HFFc6 (cell line): ENCODE measurements at regions not wholly inside any gene's neighbourhood (a gene's known extent, or its start where the extent isn't known, plus 50 kb on each side); places are given as distances from the start of the nearest gene placed in this dataset.
"Not testable (repeated sequence)": the region's sequence is repeated elsewhere in the genome, so short reads cannot be mapped to it uniquely, and the experiment has no call there.

ENCODE experiments used
- DNase-seq: peaks from one replicate; pipeline ENCODE4 v3.0.0-alpha.2; 2018
- H3K27ac Mint-ChIP-seq: 2 replicates; pipeline ENCODE4 v1.8.0; 2020; ENCODE audit warnings: mild to moderate bottlenecking, mixed read lengths
- H3K27me3 Mint-ChIP-seq: 2 replicates; pipeline ENCODE4 v1.8.0; 2021; ENCODE audit warnings: mild to moderate bottlenecking, moderate library complexity, mixed read lengths; ENCODE audit not compliant: insufficient read depth
- H3K36me3 Mint-ChIP-seq: 2 replicates; pipeline ENCODE4 v1.8.0; 2021; ENCODE audit warnings: low read depth, mixed read lengths
- H3K4me1 Mint-ChIP-seq: 2 replicates; pipeline ENCODE4 v1.8.0; 2020; ENCODE audit warnings: low read depth, mixed read lengths
- H3K4me3 Mint-ChIP-seq: 2 replicates; pipeline ENCODE4 v1.8.0; 2020; ENCODE audit warnings: mild to moderate bottlenecking, moderate library complexity, mixed read lengths
- H3K9me3 Mint-ChIP-seq: 2 replicates; pipeline ENCODE4 v1.8.0; 2020; ENCODE audit warnings: mild to moderate bottlenecking, mixed read lengths
- TF ChIP-seq, protein P1 (sequence below): fragments of 200-600 bp; sonication (generic); IDR thresholded peaks from 2 replicates; pipeline ENCODE4 v1.5.0; 2021; ENCODE audit warnings: antibody characterized with exemption, mild to moderate bottlenecking

DNA sequence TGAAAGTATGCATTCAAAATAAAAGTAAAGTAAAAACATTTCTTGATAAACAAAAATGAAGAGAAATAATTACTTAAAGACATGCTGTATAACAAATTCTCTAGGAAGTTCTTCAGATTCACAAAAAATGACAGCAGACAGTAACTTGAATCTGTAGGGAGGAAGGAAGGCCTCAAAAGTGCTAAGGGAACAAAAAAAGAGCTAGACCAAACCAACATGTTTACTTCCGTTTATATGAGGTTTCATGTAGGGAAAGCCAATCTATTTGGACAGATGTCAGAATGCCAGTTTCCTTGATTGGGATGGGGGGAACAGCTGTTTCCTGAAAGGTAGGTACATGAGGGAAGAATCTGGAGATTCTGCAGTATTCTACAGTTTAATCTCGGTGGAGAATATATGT is 1244.5 kb downstream of the RPIA start:
- H3K4me3 Mint-ChIP-seq, H3K27ac Mint-ChIP-seq, DNase-seq, H3K36me3 Mint-ChIP-seq, H3K9me3 Mint-ChIP-seq, H3K27me3 Mint-ChIP-seq: not testable (repeated sequence)
- H3K4me1 Mint-ChIP-seq = peaks cover 19% of the 10 kb centered on the region

DNA sequence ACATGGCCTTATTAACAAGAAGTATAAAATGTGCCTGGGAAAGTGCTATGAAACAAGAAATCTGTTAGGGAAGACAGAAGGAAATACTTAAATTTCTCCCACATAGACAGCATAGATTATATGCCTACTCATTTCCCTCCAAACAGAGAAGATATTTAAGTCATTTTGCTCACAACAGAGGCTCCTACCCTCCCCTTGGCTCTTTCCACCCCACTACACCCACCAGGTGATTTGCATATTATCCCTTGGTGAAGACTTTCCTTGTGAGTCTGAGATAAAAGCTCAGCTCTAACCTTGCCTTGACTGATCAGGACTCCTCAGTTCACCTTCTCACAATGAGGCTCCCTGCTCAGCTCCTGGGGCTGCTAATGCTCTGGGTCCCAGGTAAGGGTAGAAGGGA is 1245.1 kb downstream of the RPIA start:
- DNase-seq, H3K27me3 Mint-ChIP-seq, H3K9me3 Mint-ChIP-seq, H3K4me3 Mint-ChIP-seq, H3K27ac Mint-ChIP-seq, H3K36me3 Mint-ChIP-seq: not testable (repeated sequence)
- H3K4me1 Mint-ChIP-seq = peaks cover 19% of the 10 kb centered on the region

DNA sequence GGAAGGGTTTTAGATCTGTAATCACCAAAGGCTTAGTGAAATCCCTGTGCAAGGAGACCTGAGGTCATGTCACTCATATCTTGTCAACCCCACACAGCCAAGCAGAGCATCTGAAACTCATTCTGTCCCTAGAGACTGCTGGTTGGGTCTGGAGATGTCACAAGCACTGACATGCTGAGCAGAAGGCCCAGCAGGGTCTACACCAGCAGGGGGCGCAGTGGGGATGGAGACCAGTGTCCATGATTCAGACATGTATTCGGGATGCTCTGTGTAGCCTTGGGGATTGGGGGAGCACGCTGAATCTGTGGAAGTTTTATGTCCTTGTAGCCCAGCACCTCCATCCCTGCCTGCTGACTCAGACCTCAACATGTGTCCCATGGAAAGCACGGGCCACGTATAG is 1247.3 kb downstream of the RPIA start:
- TF ChIP-seq, protein P1, sequence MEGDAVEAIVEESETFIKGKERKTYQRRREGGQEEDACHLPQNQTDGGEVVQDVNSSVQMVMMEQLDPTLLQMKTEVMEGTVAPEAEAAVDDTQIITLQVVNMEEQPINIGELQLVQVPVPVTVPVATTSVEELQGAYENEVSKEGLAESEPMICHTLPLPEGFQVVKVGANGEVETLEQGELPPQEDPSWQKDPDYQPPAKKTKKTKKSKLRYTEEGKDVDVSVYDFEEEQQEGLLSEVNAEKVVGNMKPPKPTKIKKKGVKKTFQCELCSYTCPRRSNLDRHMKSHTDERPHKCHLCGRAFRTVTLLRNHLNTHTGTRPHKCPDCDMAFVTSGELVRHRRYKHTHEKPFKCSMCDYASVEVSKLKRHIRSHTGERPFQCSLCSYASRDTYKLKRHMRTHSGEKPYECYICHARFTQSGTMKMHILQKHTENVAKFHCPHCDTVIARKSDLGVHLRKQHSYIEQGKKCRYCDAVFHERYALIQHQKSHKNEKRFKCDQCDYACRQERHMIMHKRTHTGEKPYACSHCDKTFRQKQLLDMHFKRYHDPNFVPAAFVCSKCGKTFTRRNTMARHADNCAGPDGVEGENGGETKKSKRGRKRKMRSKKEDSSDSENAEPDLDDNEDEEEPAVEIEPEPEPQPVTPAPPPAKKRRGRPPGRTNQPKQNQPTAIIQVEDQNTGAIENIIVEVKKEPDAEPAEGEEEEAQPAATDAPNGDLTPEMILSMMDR = peak; percentile 50
- H3K4me3 Mint-ChIP-seq, DNase-seq, H3K27me3 Mint-ChIP-seq, H3K27ac Mint-ChIP-seq, H3K36me3 Mint-ChIP-seq, H3K9me3 Mint-ChIP-seq: not testable (repeated sequence)
- H3K4me1 Mint-ChIP-seq = peaks cover 19% of the 10 kb centered on the region

DNA sequence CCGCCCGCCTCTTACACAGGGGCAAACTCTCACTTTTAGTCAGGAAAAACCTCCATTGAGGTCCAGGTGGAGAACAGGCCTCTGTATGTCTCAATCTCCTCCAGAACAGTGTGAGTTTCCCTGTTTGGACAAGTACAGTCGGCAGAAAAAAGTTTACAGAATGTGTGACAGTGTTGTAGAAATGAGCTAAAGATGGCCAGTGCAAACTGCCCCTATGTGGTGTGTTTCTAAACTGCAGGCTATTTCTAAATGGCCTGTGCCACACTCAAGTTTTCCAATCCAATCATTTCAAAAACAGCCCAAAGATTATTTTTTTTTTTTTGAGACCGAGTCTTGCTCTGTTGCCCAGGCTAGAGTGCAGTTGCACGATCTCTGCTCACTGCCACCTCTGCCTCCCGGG is 1252.8 kb downstream of the RPIA start:
- not testable (repeated sequence) for H3K4me1 Mint-ChIP-seq, H3K36me3 Mint-ChIP-seq, H3K27me3 Mint-ChIP-seq, H3K4me3 Mint-ChIP-seq, H3K9me3 Mint-ChIP-seq, DNase-seq, H3K27ac Mint-ChIP-seq

DNA sequence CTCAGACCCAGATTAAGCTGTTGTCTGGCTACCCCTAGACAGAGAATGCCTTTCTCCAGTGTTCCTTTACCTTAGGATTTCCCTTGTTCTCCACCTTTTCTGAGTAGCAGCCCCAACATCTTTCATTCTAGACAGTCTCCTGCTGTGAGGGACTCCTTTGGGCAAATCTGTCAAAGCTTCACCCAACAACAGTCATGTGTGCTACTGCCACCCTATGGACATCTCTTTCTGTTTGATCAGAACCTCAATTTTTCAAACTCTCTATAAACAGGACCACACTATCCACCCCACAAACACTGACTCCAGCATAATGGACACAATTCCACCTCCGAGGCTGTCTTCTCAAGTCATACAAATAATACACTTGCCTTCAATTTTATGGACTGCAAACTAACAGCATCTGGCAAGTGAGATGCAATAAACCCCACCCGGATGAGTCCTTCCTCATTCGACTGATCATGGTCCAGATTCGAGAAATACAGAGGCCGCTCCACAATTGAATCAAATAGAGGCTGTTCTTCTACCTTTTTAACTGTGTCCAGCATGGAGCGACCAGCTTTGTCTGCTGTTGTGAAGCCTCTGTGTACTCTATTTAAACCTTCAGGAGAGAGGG is 1253.6 kb downstream of the RPIA start:
- H3K27ac Mint-ChIP-seq, H3K9me3 Mint-ChIP-seq: not testable (repeated sequence)

DNA sequence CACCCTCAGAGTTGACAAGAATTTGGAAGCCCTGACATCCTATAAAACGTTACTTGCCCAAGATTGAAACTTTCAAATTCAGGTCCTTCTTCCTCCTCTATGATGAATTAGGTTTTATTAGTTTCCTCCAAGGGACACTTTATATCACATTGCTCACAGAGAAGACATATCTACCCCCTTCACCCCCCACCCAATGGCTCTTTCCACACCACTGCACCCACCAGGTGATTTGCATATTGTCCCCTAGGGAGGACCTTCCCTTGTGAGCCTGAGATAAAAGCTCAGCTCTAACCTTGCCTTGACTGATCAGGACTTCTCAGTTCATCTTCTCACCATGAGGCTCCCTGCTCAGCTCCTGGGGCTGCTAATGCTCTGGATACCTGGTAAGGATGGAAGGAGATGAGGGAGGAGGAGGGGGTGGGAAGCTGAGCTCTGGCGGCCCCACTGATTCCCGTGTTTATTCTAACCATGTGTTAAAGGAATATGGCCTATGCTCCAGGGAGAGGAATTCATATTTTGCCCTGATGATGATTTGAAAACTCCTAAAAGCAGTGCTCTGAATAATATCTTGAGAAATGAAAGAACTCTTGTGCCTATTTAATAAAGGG is 1255.8 kb downstream of the RPIA start:
- H3K36me3 Mint-ChIP-seq, H3K9me3 Mint-ChIP-seq, H3K27ac Mint-ChIP-seq, H3K27me3 Mint-ChIP-seq, H3K4me3 Mint-ChIP-seq, H3K4me1 Mint-ChIP-seq, DNase-seq: not testable (repeated sequence)

More for the DNA sequence above, 1253.6 kb downstream of the RPIA start:
- not testable (repeated sequence) for H3K36me3 Mint-ChIP-seq, H3K27me3 Mint-ChIP-seq, H3K4me3 Mint-ChIP-seq, DNase-seq, H3K4me1 Mint-ChIP-seq

DNA sequence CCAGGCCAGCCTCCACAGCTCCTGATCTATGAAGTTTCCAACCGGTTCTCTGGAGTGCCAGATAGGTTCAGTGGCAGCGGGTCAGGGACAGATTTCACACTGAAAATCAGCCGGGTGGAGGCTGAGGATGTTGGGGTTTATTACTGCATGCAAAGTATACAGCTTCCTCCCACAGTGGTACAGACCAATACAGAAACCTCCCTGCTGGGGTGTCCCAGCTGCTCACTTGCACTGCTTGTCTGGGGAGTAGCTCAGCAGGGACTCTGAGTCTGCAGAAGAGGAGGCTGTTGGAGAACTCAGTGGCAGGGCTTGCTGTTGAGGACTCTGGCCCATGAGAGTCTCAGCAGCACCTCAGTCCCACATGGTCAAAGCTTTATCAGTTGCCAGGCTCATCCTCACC is 1256.6 kb downstream of the RPIA start:
- not testable (repeated sequence) for H3K36me3 Mint-ChIP-seq, H3K4me3 Mint-ChIP-seq, H3K9me3 Mint-ChIP-seq, DNase-seq, H3K27ac Mint-ChIP-seq, H3K4me1 Mint-ChIP-seq, H3K27me3 Mint-ChIP-seq

DNA sequence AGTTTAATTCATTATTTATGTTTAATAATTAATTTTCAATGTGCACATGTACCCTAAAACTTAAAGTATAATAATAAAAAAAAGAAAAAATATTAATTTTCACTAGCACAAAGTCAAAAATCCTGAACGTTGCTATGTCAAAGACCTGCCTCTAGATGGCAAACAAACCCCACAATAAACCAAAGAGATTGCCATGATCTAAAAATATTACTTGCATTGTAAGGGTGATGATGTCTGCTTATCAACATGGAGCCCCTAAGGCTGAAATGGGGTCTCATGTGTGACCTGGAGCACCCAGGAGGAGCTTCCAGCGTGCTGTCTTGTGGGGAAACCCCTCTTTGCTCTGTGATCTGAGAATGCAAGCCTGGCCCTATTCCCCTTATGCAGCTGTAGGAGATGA is 1259.3 kb downstream of the RPIA start:
- not testable (repeated sequence) for H3K36me3 Mint-ChIP-seq

DNA sequence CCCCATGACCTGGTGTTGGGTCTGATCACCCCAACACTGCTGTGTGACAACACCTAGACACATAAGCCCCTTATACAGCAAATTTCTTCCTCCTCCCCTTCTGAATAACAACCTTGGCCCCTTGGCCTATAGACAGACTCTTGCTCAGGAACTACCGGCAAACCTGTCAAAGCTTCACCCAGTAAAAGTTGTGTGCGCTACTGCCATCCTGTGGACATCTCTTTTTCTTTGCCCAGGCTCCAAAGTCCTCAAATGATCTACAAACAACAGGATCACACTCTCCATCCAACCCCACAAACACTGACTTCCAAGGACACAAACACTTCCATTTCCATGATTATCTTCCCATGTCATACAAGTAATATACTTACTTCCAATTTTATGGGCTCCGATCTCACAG is 1265.8 kb downstream of the RPIA start:
- not testable (repeated sequence) for H3K4me3 Mint-ChIP-seq, H3K27ac Mint-ChIP-seq, H3K4me1 Mint-ChIP-seq, H3K27me3 Mint-ChIP-seq, H3K36me3 Mint-ChIP-seq, H3K9me3 Mint-ChIP-seq
- TF ChIP-seq, protein P1 = peak; percentile 48; the same call in 1 of the 2 replicates
- DNase-seq = peak; percentile 9

More for the DNA sequence above, 1259.3 kb downstream of the RPIA start:
- not testable (repeated sequence) for H3K4me3 Mint-ChIP-seq, H3K27me3 Mint-ChIP-seq, DNase-seq, H3K27ac Mint-ChIP-seq, H3K9me3 Mint-ChIP-seq, H3K4me1 Mint-ChIP-seq

DNA sequence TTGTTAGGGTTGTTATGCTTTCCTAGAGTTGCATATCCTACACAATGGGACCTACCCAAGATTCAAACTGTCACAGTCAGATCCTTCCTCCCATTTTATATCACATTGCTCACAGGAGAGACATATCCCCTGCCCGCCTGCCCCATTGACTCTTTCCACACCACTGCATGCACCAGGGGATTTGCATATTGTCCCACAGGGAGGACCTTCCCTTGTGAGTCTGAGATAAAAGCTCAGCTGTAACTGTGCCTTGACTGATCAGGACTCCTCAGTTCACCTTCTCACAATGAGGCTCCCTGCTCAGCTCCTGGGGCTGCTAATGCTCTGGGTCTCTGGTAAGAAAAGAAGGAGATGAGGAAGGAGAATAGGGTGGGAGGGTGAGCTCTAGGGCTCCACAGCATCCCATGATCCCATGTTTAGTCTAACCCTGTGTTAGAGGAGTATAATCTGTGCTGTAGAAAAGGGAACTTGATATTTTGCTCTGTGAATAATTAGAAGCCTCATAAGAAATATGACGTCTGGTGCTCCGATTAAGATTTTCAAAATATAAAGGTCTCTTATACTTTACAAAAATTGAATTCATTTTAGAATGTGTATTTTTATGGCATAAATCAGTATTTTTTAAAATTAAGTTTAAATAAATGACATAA is 1268.4 kb downstream of the RPIA start:
- DNase-seq, H3K9me3 Mint-ChIP-seq, H3K27ac Mint-ChIP-seq, H3K4me1 Mint-ChIP-seq, H3K27me3 Mint-ChIP-seq, H3K36me3 Mint-ChIP-seq, H3K4me3 Mint-ChIP-seq: not testable (repeated sequence)

DNA sequence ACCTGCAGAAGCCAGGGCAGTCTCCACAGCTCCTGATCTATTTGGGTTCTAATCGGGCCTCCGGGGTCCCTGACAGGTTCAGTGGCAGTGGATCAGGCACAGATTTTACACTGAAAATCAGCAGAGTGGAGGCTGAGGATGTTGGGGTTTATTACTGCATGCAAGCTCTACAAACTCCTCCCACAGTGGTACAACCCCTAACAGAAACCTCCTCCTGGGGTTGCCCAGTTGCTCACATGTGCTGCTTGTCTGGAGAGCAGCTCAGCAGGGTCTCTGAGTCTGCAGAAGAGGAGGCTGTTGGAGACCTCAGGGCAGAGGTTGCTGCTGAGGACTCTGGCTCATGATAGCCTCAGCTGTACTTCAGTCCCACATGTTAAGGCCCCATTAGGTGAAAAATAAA is 1269.1 kb downstream of the RPIA start:
- H3K4me1 Mint-ChIP-seq, H3K27me3 Mint-ChIP-seq, H3K27ac Mint-ChIP-seq, H3K4me3 Mint-ChIP-seq, H3K9me3 Mint-ChIP-seq, DNase-seq, H3K36me3 Mint-ChIP-seq: not testable (repeated sequence)

DNA sequence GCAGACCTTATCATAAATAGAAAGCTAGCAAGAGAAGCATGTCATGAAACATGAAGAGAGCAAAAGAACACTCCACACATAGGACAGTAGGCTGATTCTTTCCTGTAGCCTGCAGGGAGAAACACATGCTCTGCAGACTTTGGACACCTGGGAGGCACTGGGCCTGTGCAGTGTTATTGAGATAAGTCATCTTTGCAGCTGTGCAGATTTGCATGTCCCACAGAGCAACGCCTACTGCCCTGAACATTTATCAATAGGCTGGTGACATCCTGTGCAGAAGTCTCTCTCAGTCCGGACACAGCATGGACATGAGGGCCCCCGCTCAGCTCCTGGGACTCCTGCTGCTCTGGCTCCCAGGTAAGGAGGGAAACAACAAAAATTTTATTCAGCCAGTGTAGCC is 1277.1 kb downstream of the RPIA start:
- H3K9me3 Mint-ChIP-seq, H3K36me3 Mint-ChIP-seq, H3K4me1 Mint-ChIP-seq, H3K4me3 Mint-ChIP-seq, DNase-seq, H3K27me3 Mint-ChIP-seq, H3K27ac Mint-ChIP-seq: not testable (repeated sequence)
